ENCODE measurements at regions not wholly inside any gene's neighbourhood (a gene's known extent, or its start where the extent isn't known, plus 50 kb on each side); places are given as distances from the start of the nearest gene placed in this dataset.

GRCh38 chr6:8174571-8174970 is 72.2 kb upstream of the EEF1E1 start:
- H3K9ac ChIP-seq (ENCODE audit: insufficient read depth in 1 of 2, low read length in 2 of 2), result no peak overlapping the region
- DNase-seq (no peak), ATAC-seq (ENCODE audit: insufficient read depth, low FRiP score) (no peak)
- peaks cover 0 to 2% (median 0%) of the 10 kb centered on the region in 5 donors for H3K4me1 ChIP-seq (ENCODE audit: control insufficient read depth in 5 of 5, insufficient read depth in 5 of 5, low read length in 5 of 5)
- no peaks in the 10 kb centered on the region for H3K27me3 ChIP-seq (ENCODE audit: control insufficient read depth in 3 of 3, insufficient read depth in 3 of 3, low read length in 2 of 3)
- no peaks in the 10 kb centered on the region for H3K36me3 ChIP-seq (ENCODE audit: control insufficient read depth in 4 of 4, insufficient read depth in 4 of 4, low read length in 4 of 4)
- peaks cover 0 to under 1% (median 0%) of the 10 kb centered on the region in 4 donors for H3K9me3 ChIP-seq (ENCODE audit: control insufficient read depth in 4 of 4, insufficient read depth in 3 of 4, low read length in 3 of 4)
- TF ChIP-seq, protein P1, sequence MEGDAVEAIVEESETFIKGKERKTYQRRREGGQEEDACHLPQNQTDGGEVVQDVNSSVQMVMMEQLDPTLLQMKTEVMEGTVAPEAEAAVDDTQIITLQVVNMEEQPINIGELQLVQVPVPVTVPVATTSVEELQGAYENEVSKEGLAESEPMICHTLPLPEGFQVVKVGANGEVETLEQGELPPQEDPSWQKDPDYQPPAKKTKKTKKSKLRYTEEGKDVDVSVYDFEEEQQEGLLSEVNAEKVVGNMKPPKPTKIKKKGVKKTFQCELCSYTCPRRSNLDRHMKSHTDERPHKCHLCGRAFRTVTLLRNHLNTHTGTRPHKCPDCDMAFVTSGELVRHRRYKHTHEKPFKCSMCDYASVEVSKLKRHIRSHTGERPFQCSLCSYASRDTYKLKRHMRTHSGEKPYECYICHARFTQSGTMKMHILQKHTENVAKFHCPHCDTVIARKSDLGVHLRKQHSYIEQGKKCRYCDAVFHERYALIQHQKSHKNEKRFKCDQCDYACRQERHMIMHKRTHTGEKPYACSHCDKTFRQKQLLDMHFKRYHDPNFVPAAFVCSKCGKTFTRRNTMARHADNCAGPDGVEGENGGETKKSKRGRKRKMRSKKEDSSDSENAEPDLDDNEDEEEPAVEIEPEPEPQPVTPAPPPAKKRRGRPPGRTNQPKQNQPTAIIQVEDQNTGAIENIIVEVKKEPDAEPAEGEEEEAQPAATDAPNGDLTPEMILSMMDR (IDR thresholded peaks at IDR 0.05; ENCODE audit: control extremely low read depth, extremely low read depth), result no peak
- no peak overlapping the region for H3K27ac ChIP-seq (ENCODE audit: low read depth in 1 of 2, low read length in 1 of 2)
- whole genome bisulfite sequencing, 2 donors, result 85 to 87% methylated on average over 6 of the region's 6 CpGs
- H3K4me3 ChIP-seq, result no peak overlapping the region

- no peaks in the 10 kb centered on the region for H3K9me3 ChIP-seq (ENCODE audit: control insufficient read depth in 4 of 4, insufficient read depth in 3 of 4, low read length in 3 of 4)
- H3K36me3 ChIP-seq (ENCODE audit: control insufficient read depth in 4 of 4, insufficient read depth in 4 of 4, low read length in 4 of 4), result no peaks in the 10 kb centered on the region
- ATAC-seq (ENCODE audit: insufficient read depth, low FRiP score) (no peak), DNase-seq (no peak)
- no peak overlapping the region for H3K4me3 ChIP-seq
- H3K27me3 ChIP-seq (ENCODE audit: control insufficient read depth in 3 of 3, insufficient read depth in 3 of 3, low read length in 2 of 3), result no peaks in the 10 kb centered on the region
- 86 to 96% methylated on average over 4 of the region's 4 CpGs for WGBS, 2 donors
- H3K4me1 ChIP-seq (ENCODE audit: control insufficient read depth in 5 of 5, insufficient read depth in 5 of 5, low read length in 5 of 5), result no peaks in the 10 kb centered on the region
- TF ChIP-seq, protein P1 (IDR thresholded peaks at IDR 0.05; ENCODE audit: control extremely low read depth, extremely low read depth), result no peak
- H3K27ac ChIP-seq (ENCODE audit: low read depth in 1 of 2, low read length in 1 of 2), result no peak overlapping the region
- no peak overlapping the region for H3K9ac ChIP-seq (ENCODE audit: insufficient read depth in 1 of 2, low read length in 2 of 2)
Observed at GRCh38 chr6:8172530-8172929, 70.2 kb upstream of the EEF1E1 start.

GRCh38 chr6:8170754-8171153 is 68.4 kb upstream of the EEF1E1 start:
- ATAC-seq (ENCODE audit: insufficient read depth, low FRiP score) (no peak), DNase-seq (no peak)
- Histone ChIP-seq H3K27ac (ENCODE audit: low read depth in 1 of 2, low read length in 1 of 2) (no peak overlapping the region), H3K9ac (ENCODE audit: insufficient read depth in 1 of 2, low read length in 2 of 2) (no peak overlapping the region), H3K9me3 (ENCODE audit: control insufficient read depth in 4 of 4, insufficient read depth in 3 of 4, low read length in 3 of 4) (no peaks in the 10 kb centered on the region), H3K4me3 (no peak overlapping the region), H3K36me3 (ENCODE audit: control insufficient read depth in 4 of 4, insufficient read depth in 4 of 4, low read length in 4 of 4) (no peaks in the 10 kb centered on the region), H3K4me1 (ENCODE audit: control insufficient read depth in 5 of 5, insufficient read depth in 5 of 5, low read length in 5 of 5) (no peaks in the 10 kb centered on the region), H3K27me3 (ENCODE audit: control insufficient read depth in 3 of 3, insufficient read depth in 3 of 3, low read length in 2 of 3) (no peaks in the 10 kb centered on the region)
- 76 to 86% methylated on average over 3 of the region's 3 CpGs for WGBS, 2 donors
- TF ChIP-seq, protein P1 (IDR thresholded peaks at IDR 0.05; ENCODE audit: control extremely low read depth, extremely low read depth), result no peak

GRCh38 chr6:8170245-8170644 is 67.9 kb upstream of the EEF1E1 start:
- Histone ChIP-seq H3K4me1 (ENCODE audit: control insufficient read depth in 5 of 5, insufficient read depth in 5 of 5, low read length in 5 of 5) (no peaks in the 10 kb centered on the region), H3K9ac (ENCODE audit: insufficient read depth in 1 of 2, low read length in 2 of 2) (no peak overlapping the region), H3K4me3 (no peak overlapping the region), H3K27ac (ENCODE audit: low read depth in 1 of 2, low read length in 1 of 2) (no peak overlapping the region), H3K36me3 (ENCODE audit: control insufficient read depth in 4 of 4, insufficient read depth in 4 of 4, low read length in 4 of 4) (no peaks in the 10 kb centered on the region), H3K27me3 (ENCODE audit: control insufficient read depth in 3 of 3, insufficient read depth in 3 of 3, low read length in 2 of 3) (no peaks in the 10 kb centered on the region), H3K9me3 (ENCODE audit: control insufficient read depth in 4 of 4, insufficient read depth in 3 of 4, low read length in 3 of 4) (no peaks in the 10 kb centered on the region)
- TF ChIP-seq, protein P1 (IDR thresholded peaks at IDR 0.05; ENCODE audit: control extremely low read depth, extremely low read depth), result no peak
- ATAC-seq (ENCODE audit: insufficient read depth, low FRiP score), result no peak
- 94 to 98% methylated on average over 3 of the region's 3 CpGs for WGBS, 2 donors
- no peak for DNase-seq

Measured in lung (tissue), 11 donors.